Colonic mucosa (tissue), 4 donors: ENCODE measurements at regions not wholly inside any gene's neighbourhood (a gene's known extent, or its start where the extent isn't known, plus 50 kb on each side); places are given as distances from the start of the nearest gene placed in this dataset.
A peak's percentile ranks its signal among the peaks of the same experiment; 100 is the strongest.

Experiments used
- DNase-seq: peaks from one replicate; pipeline ENCODE4 v3.0.0-alpha.2; 2020
- H3K27ac ChIP-seq: fragments of 200-600 bp; one replicate; pipeline ENCODE4 v1.8.0; 2021
- H3K27me3 ChIP-seq: fragments of 200-600 bp; one replicate; pipeline ENCODE4 v1.8.0; 2021
- H3K36me3 ChIP-seq: fragments of 200-600 bp; one replicate; pipeline ENCODE4 v1.8.0; 2021
- H3K4me1 ChIP-seq: fragments of 200-600 bp; one replicate; pipeline ENCODE4 v1.8.0; 2021; ENCODE audit warnings: mild to moderate bottlenecking
- H3K4me3 ChIP-seq: fragments of 200-600 bp; one replicate; pipeline ENCODE4 v1.8.0; 2021
- H3K9ac ChIP-seq, 2 donors: one replicate each; pipeline ENCODE4 v1.7.0; 2013; ENCODE audit warnings: control low read depth in 2 of 2, low read depth in 2 of 2, low read length in 2 of 2
- H3K9me3 ChIP-seq: fragments of 200-600 bp; one replicate; pipeline ENCODE4 v1.8.0; 2021
- intact Hi-C: fragments of 100-400 bp; cut with DNase I; formaldehyde crosslinking; loops from one replicate; pipeline ENCODE4 v1.14.1; 2022
- TF ChIP-seq, protein P1 (sequence below): fragments of 200-600 bp; IDR thresholded peaks from one replicate; pipeline ENCODE4 v1.8.0; 2022; ENCODE audit warnings: antibody characterized with exemption, mild to moderate bottlenecking
- donor health status: healthy.
- donor health status: DM: no; HTN: no; CAD: no.
- donor health status: DM: no; HTN: no; CAD: no.

DNA sequence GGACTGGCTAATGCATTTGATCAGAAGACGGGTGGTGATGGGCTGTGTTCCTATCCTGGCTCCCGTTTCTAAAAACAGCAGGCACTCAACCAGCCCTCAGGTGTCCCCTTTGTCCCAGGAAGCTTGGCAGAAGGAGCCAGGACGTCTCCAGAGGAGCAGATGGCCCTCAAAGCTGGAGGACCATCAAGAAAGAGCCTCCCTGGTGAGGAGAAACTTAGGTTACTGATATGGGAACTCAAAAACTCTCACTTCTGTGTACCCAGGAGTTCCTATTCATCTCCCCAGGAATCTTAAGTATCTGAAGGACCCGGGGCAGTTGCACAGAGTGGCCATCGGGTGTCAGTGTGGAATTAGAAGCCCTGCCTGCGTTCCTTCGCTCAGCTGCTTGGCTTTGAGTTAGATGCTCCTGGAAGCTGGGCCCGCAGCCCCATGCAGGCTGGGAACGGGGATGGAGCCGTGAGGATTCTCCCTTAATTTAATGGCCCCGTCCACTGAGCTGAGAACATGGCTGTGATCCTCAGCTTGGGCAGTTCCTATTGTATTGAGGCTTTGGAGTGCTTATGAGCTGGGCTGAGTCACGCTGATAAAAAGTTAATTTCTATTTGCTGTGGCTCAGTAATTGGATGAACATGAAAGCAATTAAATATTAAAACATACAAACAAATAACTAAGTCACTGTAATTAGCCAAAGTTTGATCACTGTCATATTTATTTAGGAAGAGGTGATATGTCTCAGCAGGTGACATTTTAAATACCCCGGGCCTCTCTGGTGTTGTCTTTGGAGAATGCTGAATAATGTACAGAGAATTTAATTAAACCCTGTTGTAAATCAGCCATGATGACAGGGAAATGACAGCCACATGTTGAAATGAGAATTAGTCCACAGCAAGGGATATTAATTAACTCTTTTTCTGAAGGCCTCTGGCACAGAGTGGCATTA is 402.1 kb downstream of the SEC14L1 start:
- TF ChIP-seq, protein P1, sequence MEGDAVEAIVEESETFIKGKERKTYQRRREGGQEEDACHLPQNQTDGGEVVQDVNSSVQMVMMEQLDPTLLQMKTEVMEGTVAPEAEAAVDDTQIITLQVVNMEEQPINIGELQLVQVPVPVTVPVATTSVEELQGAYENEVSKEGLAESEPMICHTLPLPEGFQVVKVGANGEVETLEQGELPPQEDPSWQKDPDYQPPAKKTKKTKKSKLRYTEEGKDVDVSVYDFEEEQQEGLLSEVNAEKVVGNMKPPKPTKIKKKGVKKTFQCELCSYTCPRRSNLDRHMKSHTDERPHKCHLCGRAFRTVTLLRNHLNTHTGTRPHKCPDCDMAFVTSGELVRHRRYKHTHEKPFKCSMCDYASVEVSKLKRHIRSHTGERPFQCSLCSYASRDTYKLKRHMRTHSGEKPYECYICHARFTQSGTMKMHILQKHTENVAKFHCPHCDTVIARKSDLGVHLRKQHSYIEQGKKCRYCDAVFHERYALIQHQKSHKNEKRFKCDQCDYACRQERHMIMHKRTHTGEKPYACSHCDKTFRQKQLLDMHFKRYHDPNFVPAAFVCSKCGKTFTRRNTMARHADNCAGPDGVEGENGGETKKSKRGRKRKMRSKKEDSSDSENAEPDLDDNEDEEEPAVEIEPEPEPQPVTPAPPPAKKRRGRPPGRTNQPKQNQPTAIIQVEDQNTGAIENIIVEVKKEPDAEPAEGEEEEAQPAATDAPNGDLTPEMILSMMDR = peak; percentile 82
- peaks cover 9% of the 10 kb centered on the region for H3K4me1 ChIP-seq
- H3K36me3 ChIP-seq = no peaks in the 10 kb centered on the region
- no peak overlapping the region for H3K27ac ChIP-seq
- no peaks in the 10 kb centered on the region for H3K27me3 ChIP-seq
- DNase-seq = peak; percentile 83
- intact Hi-C loops = loop anchor here (1.0 kb wide), 1 partner anchor 470 kb away; no protein-coding TSS in a partner anchor
- H3K4me3 ChIP-seq = no peak overlapping the region
- no peaks in the 10 kb centered on the region for H3K9me3 ChIP-seq
- no peak overlapping the region for H3K9ac ChIP-seq

DNA sequence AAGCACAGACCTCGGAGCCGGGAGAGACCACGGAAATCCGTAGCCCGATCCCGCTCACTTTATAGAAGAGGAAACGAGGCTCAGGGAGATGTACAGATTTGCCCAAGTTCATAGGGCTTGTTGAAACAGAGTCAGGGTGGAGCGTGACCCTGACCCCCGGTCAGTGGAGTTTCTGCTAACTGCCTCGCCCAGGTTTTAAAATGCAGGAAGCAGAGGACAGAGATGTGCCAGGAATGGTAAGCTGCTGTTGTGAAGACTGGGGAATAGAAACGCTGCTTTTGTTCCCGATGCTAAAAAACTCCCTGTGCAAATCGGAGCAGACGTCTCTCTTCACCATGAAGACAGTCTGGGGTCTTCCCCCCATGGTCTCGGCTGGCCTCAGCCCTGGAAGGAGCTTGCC is 403.0 kb downstream of the SEC14L1 start:
- H3K27me3 ChIP-seq = no peaks in the 10 kb centered on the region
- peak; percentile 85 for DNase-seq
- intact Hi-C loops = loop anchor here (1.0 kb wide), 1 partner anchor 470 kb away; no protein-coding TSS in a partner anchor
- peaks cover 9% of the 10 kb centered on the region for H3K4me1 ChIP-seq
- no peak overlapping the region for H3K4me3 ChIP-seq
- no peak overlapping the region for H3K27ac ChIP-seq
- no peak overlapping the region for H3K9ac ChIP-seq
- no peaks in the 10 kb centered on the region for H3K9me3 ChIP-seq
- no peaks in the 10 kb centered on the region for H3K36me3 ChIP-seq
- TF ChIP-seq, protein P1 = no peak

DNA sequence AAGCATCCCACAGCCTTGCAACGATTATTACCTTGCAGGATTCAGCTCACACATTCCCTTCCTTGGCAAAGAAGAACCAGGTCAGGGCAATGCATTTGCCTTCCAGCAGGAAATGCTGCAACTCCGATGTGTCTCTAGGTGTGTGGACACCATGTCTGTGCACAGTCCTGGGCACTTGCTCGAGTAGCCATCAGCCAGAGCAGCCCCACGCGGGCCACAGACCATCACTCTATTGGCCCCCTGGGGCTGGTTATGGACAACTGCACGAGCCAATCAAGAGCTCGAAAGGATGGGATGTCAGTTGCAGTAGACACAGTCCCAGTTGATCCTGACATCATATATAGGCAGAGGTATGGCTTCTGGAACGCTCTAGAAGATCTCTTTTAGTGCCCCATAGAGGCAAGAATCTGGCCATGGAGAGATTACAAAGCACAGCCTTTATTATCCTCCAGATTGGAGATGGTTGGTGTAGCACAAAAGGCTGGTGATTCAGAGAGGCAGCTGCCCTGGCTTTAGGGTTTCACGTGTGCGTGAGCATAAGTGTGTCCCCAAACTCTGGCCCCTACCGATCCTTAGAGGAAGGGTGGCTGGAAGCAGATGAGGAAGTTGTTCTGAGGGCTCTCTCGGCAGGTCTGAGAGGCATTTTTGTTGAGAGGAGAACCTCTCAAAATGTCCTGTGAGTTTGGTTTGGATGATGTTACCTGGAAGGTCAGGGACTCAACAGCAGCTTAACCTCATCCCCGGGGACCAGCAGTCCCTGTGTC is 403.8 kb downstream of the SEC14L1 start:
- DNase-seq = no peak
- Histone ChIP-seq H3K9me3 (no peaks in the 10 kb centered on the region), H3K36me3 (no peaks in the 10 kb centered on the region), H3K27me3 (no peaks in the 10 kb centered on the region), H3K9ac (no peak overlapping the region), H3K27ac (no peak overlapping the region), H3K4me3 (no peak overlapping the region), H3K4me1 (peaks cover 9% of the 10 kb centered on the region)
- intact Hi-C loops = no loop called here
- TF ChIP-seq, protein P1 = no peak

DNA sequence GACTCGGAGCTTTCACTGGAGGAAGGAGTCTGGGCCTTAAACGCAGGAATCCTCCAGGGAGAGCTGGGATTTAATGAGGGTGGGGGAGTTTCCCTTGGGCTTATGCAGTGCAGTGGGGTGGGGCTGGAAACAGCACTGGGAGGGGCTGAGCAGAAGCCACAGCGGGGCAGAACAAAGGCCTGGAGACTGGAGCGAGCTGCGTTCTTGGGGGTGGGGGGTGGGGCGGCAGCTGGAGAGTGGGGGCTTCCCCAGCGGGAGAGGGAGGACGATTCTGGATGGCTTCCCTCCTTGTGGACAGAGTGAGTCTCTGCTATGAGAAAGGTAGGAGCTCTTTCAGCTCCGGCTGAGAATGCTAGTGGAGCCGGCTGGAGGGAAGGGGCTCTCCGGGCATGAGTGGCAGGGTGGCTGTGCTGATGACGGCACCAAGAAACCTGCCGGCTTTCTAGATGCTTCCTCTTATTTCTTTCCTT is 406.0 kb downstream of the SEC14L1 start:
- intact Hi-C loops = no loop called here

DNA sequence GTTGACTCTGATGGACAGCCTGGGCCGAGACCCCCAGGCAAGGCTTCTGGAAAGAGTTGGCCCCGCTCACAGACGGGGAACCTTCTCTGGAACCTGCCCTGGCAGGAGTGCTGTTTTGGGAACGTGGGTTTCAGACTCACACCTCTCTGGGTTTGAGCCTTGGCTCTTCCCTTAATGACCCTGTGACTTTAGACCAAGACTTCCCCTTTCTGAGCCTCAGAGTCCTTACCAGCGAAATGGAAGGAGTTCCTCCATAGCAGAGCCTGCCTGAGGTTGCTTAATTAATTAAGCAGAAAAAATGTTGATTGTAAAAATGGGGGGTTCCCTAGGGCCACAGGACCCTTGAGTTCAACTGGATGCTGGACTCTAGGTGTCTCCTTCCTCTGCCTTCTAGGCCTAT is 408.2 kb downstream of the SEC14L1 start:
- intact Hi-C loops = no loop called here
- H3K27ac ChIP-seq = no peak overlapping the region
- H3K4me3 ChIP-seq = no peak overlapping the region

More for the DNA sequence above, 406.0 kb downstream of the SEC14L1 start:
- Histone ChIP-seq H3K4me3 (peak overlapping the region; percentile 20), H3K27ac (no peak overlapping the region), H3K9ac (no peak overlapping the region), H3K9me3 (no peaks in the 10 kb centered on the region), H3K27me3 (no peaks in the 10 kb centered on the region), H3K4me1 (peaks cover 9% of the 10 kb centered on the region), H3K36me3 (no peaks in the 10 kb centered on the region)
- DNase-seq = peak; percentile 82
- TF ChIP-seq, protein P1 = no peak

More for the DNA sequence above, 408.2 kb downstream of the SEC14L1 start:
- no peak for DNase-seq
- TF ChIP-seq, protein P1 = no peak
- Histone ChIP-seq H3K27me3 (no peaks in the 10 kb centered on the region), H3K9me3 (no peaks in the 10 kb centered on the region), H3K9ac (no peak overlapping the region), H3K36me3 (no peaks in the 10 kb centered on the region), H3K4me1 (peaks cover 4% of the 10 kb centered on the region)
